Cardiac muscle cell (in vitro differentiated cells and primary cell): ENCODE measurements at regions not wholly inside any gene's neighbourhood (a gene's known extent, or its start where the extent isn't known, plus 50 kb on each side); places are given as distances from the start of the nearest gene placed in this dataset.

Experiments
- DNase-seq, 2 donors: peaks; one replicate each; pipeline versions ENCODE4 v3.0.0 to v3.0.0-alpha.2; 2010 to 2017; ENCODE audit warnings: low read depth in 1 of 2, low spot score in 1 of 2
- H3K27ac ChIP-seq: fragments of 200-600 bp; sonication (generic); 2 replicates; pipeline ENCODE4 v1.5.1; 2016
- H3K27me3 ChIP-seq: fragments of 200-600 bp; sonication (generic); 2 replicates; pipeline ENCODE4 v1.6.0; 2016; ENCODE audit warnings: control low read depth
- H3K36me3 ChIP-seq: fragments of 200-600 bp; sonication (generic); 2 replicates; pipeline ENCODE4 v1.5.1; 2016; ENCODE audit warnings: control low read depth
- H3K4me1 ChIP-seq: fragments of 200-600 bp; sonication (generic); 2 replicates; pipeline ENCODE4 v1.8.1; 2017; ENCODE audit warnings: low read depth, mild to moderate bottlenecking, mixed run types
- H3K4me3 ChIP-seq: fragments of 200-600 bp; sonication (generic); 2 replicates; pipeline ENCODE4 v1.5.1; 2016; ENCODE audit warnings: mild to moderate bottlenecking
- H3K9me3 ChIP-seq: fragments of 200-600 bp; sonication (generic); 2 replicates; pipeline ENCODE4 v1.5.1; 2017; ENCODE audit warnings: low read depth, mild to moderate bottlenecking, control low read depth
- TF ChIP-seq, protein P1 (sequence below): IDR thresholded peaks from 2 replicates; pipeline ENCODE4 v1.5.1; 2012; ENCODE audit warnings: low read depth, mild to moderate bottlenecking, low read length

GRCh38 chr7:18210377-18210776 is 182.7 kb upstream of the PRPS1L1 start:
- Histone ChIP-seq H3K4me1 (peaks cover 27% of the 10 kb centered on the region), H3K4me3 (no peak overlapping the region), H3K27ac (no peak overlapping the region), H3K36me3 (no peaks in the 10 kb centered on the region), H3K9me3 (no peaks in the 10 kb centered on the region), H3K27me3 (no peaks in the 10 kb centered on the region)
- TF ChIP-seq, protein P1, sequence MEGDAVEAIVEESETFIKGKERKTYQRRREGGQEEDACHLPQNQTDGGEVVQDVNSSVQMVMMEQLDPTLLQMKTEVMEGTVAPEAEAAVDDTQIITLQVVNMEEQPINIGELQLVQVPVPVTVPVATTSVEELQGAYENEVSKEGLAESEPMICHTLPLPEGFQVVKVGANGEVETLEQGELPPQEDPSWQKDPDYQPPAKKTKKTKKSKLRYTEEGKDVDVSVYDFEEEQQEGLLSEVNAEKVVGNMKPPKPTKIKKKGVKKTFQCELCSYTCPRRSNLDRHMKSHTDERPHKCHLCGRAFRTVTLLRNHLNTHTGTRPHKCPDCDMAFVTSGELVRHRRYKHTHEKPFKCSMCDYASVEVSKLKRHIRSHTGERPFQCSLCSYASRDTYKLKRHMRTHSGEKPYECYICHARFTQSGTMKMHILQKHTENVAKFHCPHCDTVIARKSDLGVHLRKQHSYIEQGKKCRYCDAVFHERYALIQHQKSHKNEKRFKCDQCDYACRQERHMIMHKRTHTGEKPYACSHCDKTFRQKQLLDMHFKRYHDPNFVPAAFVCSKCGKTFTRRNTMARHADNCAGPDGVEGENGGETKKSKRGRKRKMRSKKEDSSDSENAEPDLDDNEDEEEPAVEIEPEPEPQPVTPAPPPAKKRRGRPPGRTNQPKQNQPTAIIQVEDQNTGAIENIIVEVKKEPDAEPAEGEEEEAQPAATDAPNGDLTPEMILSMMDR = no peak
- no peak for DNase-seq

DNA sequence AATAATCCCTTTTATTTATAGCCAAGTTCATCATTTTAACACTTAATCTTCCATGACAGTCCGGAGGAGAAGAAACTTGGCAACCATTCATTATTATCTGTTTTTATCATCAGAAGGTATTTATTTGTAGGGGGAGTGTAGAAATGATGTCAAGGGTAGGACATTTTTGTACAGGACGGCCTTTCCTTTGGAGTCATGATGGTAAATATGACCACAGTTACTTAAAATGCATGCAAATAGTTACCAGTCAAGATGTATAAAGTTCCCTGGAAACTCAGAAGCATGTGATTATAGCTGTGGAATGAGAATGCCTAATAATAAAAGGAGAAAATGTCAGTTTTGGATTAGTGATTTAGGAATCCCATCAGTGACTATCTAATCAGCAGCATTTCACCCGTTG is 183.1 kb upstream of the PRPS1L1 start:
- Histone ChIP-seq H3K9me3 (no peaks in the 10 kb centered on the region), H3K4me3 (no peak overlapping the region), H3K4me1 (peaks cover 27% of the 10 kb centered on the region), H3K36me3 (no peaks in the 10 kb centered on the region), H3K27ac (peak overlapping the region; percentile 68), H3K27me3 (no peaks in the 10 kb centered on the region)
- TF ChIP-seq, protein P1 = no peak
- peak in 1 of 2 donors; percentile 27 for DNase-seq

DNA sequence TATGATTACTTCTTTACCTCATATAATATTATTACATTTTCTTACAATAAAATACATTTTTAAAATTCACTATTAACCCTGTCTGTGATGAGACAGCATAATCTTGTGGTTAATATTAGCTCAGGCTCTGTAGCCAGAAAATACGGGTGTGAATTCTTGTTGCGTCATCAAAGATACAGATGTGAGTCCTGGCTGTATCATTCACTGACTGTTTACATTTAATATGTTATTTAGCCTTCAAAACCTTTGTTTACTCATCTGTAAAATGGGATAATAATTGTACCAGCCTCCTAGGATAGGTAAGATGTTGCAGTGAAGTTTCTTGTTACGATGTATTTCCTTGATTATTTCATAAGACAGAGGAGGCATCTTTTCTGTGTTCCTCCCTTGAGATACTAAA is 184.7 kb upstream of the PRPS1L1 start:
- Histone ChIP-seq H3K27ac (peak overlapping the region; percentile 38), H3K4me3 (no peak overlapping the region), H3K36me3 (no peaks in the 10 kb centered on the region), H3K9me3 (no peaks in the 10 kb centered on the region), H3K4me1 (peaks cover 27% of the 10 kb centered on the region), H3K27me3 (no peaks in the 10 kb centered on the region)
- peak in 1 of 2 donors; percentile 61 for DNase-seq
- TF ChIP-seq, protein P1 = no peak

DNA sequence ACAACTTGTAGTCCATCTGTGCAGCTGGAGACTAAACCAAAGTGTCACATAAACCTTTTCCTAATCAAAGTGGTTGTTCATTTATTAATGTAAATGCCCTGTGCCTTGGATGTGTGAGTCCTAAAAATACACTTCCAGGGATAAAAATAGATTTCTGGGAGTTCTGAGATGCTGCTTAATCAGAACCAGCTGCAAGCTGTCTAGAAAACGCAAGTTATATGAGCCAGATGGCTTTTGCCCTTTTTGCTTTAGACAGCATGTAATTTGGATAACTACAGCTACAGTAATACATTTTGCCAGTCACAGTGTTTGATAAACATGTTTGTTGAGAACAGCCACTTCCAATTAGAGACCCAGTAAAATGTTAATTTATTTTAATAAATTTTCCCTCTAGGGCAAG is 185.1 kb upstream of the PRPS1L1 start:
- TF ChIP-seq, protein P1 = no peak
- H3K27ac ChIP-seq = peak overlapping the region; percentile 38
- H3K4me1 ChIP-seq = peaks cover 27% of the 10 kb centered on the region
- no peaks in the 10 kb centered on the region for H3K27me3 ChIP-seq
- no peaks in the 10 kb centered on the region for H3K36me3 ChIP-seq
- H3K9me3 ChIP-seq = no peaks in the 10 kb centered on the region
- no peak overlapping the region for H3K4me3 ChIP-seq
- peak; percentile 69 to 79 for DNase-seq

GRCh38 chr7:18213652-18214051 is 186.0 kb upstream of the PRPS1L1 start:
- Histone ChIP-seq H3K4me1 (peaks cover 27% of the 10 kb centered on the region), H3K27me3 (no peaks in the 10 kb centered on the region), H3K27ac (peak overlapping the region; percentile 38), H3K4me3 (no peak overlapping the region), H3K36me3 (no peaks in the 10 kb centered on the region), H3K9me3 (no peaks in the 10 kb centered on the region)
- TF ChIP-seq, protein P1 = no peak
- no peak for DNase-seq

- no peak overlapping the region for H3K27ac ChIP-seq
- TF ChIP-seq, protein P1 = no peak
- no peaks in the 10 kb centered on the region for H3K36me3 ChIP-seq
- no peaks in the 10 kb centered on the region for H3K9me3 ChIP-seq
- H3K4me3 ChIP-seq = no peak overlapping the region
- peaks cover 27% of the 10 kb centered on the region for H3K4me1 ChIP-seq
- no peaks in the 10 kb centered on the region for H3K27me3 ChIP-seq
- DNase-seq = no peak
Observed at GRCh38 chr7:18216270-18216669, 188.6 kb upstream of the PRPS1L1 start.
